Gastrocnemius medialis (tissue), 4 donors: ENCODE measurements at regions not wholly inside any gene's neighbourhood (a gene's known extent, or its start where the extent isn't known, plus 50 kb on each side); places are given as distances from the start of the nearest gene placed in this dataset.

ENCODE experiments used
- ATAC-seq, 2 donors: fragments of 150-250 bp; one replicate each; pipeline ENCODE4 v1.9.1; 2016
- DNase-seq, 2 donors: peaks; one replicate each; pipeline ENCODE4 v3.0.0-alpha.2; 2019
- H3K27ac ChIP-seq, 4 donors: fragments of 200-600 bp; sonication (generic); 1 replicate in 1 of 4; 2 replicates in 3 of 4; pipeline ENCODE4 v1.5.1; 2016 to 2018; ENCODE audit warnings: mild to moderate bottlenecking in 2 of 4, moderate library complexity in 1 of 4
- H3K27me3 ChIP-seq, 3 donors: fragments of 200-600 bp; sonication (generic) in 2 of 3; 1 replicate in 1 of 3; 2 replicates in 2 of 3; pipeline versions ENCODE4 v1.5.1 to v1.6.0; 2016 to 2019; ENCODE audit warnings: mild to moderate bottlenecking in 1 of 3, moderate library complexity in 1 of 3
- H3K36me3 ChIP-seq, 2 donors: fragments of 200-600 bp; sonication (generic) in 1 of 2; one replicate each; pipeline ENCODE4 v1.5.1; 2017 to 2018
- H3K4me1 ChIP-seq, 2 donors: fragments of 200-600 bp; sonication (generic) in 1 of 2; one replicate each; pipeline ENCODE4 v1.5.1; 2016 to 2017; ENCODE audit warnings: mild to moderate bottlenecking in 2 of 2
- H3K4me3 ChIP-seq, 4 donors: fragments of 200-600 bp; sonication (generic) in 3 of 4; 1 replicate in 1 of 4; 2 replicates in 3 of 4; pipeline ENCODE4 v1.5.1; 2016 to 2019; ENCODE audit warnings: mild to moderate bottlenecking in 2 of 4
- H3K9me3 ChIP-seq, 3 donors: fragments of 200-600 bp; sonication (generic) in 2 of 3; 1 replicate in 1 of 3; 2 replicates in 2 of 3; pipeline ENCODE4 v1.5.1; 2016 to 2019
- CTCF ChIP-seq, 5 experiments: fragments of 450-650 bp in 3 of 5; fragments of 200-600 bp in 2 of 5; sonication (generic) in 2 of 5; IDR thresholded peaks in 4 of 5; conservative IDR thresholded peaks in 1 of 5; 1 replicate in 4 of 5; 2 replicates in 1 of 5; pipeline ENCODE4 v1.5.1; 2016 to 2019; ENCODE audit warnings: antibody characterized with exemption in 5 of 5, mild to moderate bottlenecking in 3 of 5, moderate library complexity in 3 of 5
- POLR2A ChIP-seq, 2 donors: fragments of 450-650 bp; IDR thresholded peaks; one replicate each; pipeline ENCODE4 v1.6.1; 2017; ENCODE audit warnings: antibody characterized with exemption in 2 of 2, mild to moderate bottlenecking in 2 of 2, moderate library complexity in 2 of 2
- in situ Hi-C, 4 donors: fragments of 200-750 bp; cut with MboI; loops; one replicate each; pipeline versions ENCODE4 v1.15.0 to v1.8.0; 2017; ENCODE audit warnings: low sequenced_read_pairs in 4 of 4
- intact Hi-C: fragments of 100-400 bp; cut with DNase I; formaldehyde crosslinking; loops from one replicate; pipeline ENCODE4 v1.15.1; 2023; ENCODE audit warnings: low total_unique reads

DNA sequence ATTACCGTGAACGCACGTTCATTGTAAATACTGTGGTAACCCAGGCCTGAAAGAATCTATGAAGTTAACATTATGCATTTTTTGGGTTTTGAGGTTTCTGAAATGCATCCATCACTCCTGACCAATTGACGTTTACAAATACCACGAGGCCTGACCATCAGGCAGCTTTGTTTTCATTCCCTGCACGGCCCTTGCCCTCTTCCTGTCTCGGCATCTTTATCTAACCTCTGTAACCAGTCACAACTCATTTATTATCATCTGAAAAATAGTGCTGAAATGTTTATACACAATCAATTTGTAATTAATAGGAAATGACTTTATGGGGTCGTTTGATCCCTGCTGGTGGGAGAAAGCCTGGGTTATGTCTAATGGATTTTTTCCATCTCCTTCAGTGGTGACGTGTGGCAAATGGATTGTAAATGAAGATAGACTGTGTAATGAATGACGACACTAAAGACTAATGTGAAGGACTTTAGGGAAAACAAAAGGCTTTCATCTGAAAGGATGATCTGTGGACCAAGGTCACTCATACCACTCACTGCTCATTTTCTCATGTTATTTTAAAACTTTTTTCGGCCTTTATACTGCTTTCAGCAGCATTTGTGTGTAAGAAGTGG is 102.7 kb upstream of the SORBS2 start:
- TF ChIP-seq CTCF (IDR thresholded peaks at IDR 0.05 in 4 of 5, conservative IDR thresholded peaks at IDR 0.05 in 1 of 5) (no peak), POLR2A (IDR thresholded peaks at IDR 0.05) (no peak)
- H3K27ac ChIP-seq, result no peak overlapping the region
- no peaks in the 10 kb centered on the region for H3K9me3 ChIP-seq
- H3K4me3 ChIP-seq, result no peak overlapping the region
- intact Hi-C loops, result no loop called here
- DNase-seq (no peak), ATAC-seq (no peak)
- in situ Hi-C loops, result no loop called here
- peaks cover 0 to 5% (median 0%) of the 10 kb centered on the region in 3 donors for H3K27me3 ChIP-seq
- H3K4me1 ChIP-seq, result no peaks in the 10 kb centered on the region
- H3K36me3 ChIP-seq, result no peaks in the 10 kb centered on the region

GRCh38 chr4:185915271-185915670 is 103.3 kb upstream of the SORBS2 start:
- DNase-seq (no peak), ATAC-seq (no peak)
- intact Hi-C loops, result no loop called here
- H3K9me3 ChIP-seq, result no peaks in the 10 kb centered on the region
- in situ Hi-C loops, result no loop called here
- H3K27me3 ChIP-seq, result peaks cover 0 to 8% (median 0%) of the 10 kb centered on the region in 3 donors
- no peak overlapping the region for H3K27ac ChIP-seq
- TF ChIP-seq POLR2A (IDR thresholded peaks at IDR 0.05) (no peak), CTCF (IDR thresholded peaks at IDR 0.05 in 4 of 5, conservative IDR thresholded peaks at IDR 0.05 in 1 of 5) (no peak)
- H3K4me3 ChIP-seq, result no peak overlapping the region
- no peaks in the 10 kb centered on the region for H3K36me3 ChIP-seq
- H3K4me1 ChIP-seq, result no peaks in the 10 kb centered on the region

GRCh38 chr4:185915817-185916216 is 103.8 kb upstream of the SORBS2 start:
- intact Hi-C loops (no loop called here), in situ Hi-C loops (no loop called here)
- TF ChIP-seq POLR2A (IDR thresholded peaks at IDR 0.05), result no peak
- no peak for TF ChIP-seq CTCF (IDR thresholded peaks at IDR 0.05 in 4 of 5, conservative IDR thresholded peaks at IDR 0.05 in 1 of 5)
- no peaks in the 10 kb centered on the region for H3K36me3 ChIP-seq
- H3K4me3 ChIP-seq, result no peak overlapping the region
- DNase-seq, result no peak
- H3K4me1 ChIP-seq, result no peaks in the 10 kb centered on the region
- ATAC-seq, result no peak
- H3K27ac ChIP-seq, result no peak overlapping the region
- H3K9me3 ChIP-seq, result no peaks in the 10 kb centered on the region
- peaks cover 0 to 8% (median 3%) of the 10 kb centered on the region in 3 donors for H3K27me3 ChIP-seq

GRCh38 chr4:185916231-185916630 is 104.2 kb upstream of the SORBS2 start:
- TF ChIP-seq POLR2A (IDR thresholded peaks at IDR 0.05), result no peak
- TF ChIP-seq CTCF (IDR thresholded peaks at IDR 0.05 in 4 of 5, conservative IDR thresholded peaks at IDR 0.05 in 1 of 5), result no peak
- no peak overlapping the region for H3K27ac ChIP-seq
- peaks cover 0 to 8% (median 3%) of the 10 kb centered on the region in 3 donors for H3K27me3 ChIP-seq
- H3K4me3 ChIP-seq, result no peak overlapping the region
- DNase-seq (no peak), ATAC-seq (no peak)
- H3K9me3 ChIP-seq, result no peaks in the 10 kb centered on the region
- in situ Hi-C loops, result no loop called here
- H3K36me3 ChIP-seq, result no peaks in the 10 kb centered on the region
- H3K4me1 ChIP-seq, result no peaks in the 10 kb centered on the region
- intact Hi-C loops, result no loop called here

- H3K4me3 ChIP-seq, result no peak overlapping the region
- H3K36me3 ChIP-seq, result no peaks in the 10 kb centered on the region
- no peak for TF ChIP-seq POLR2A (IDR thresholded peaks at IDR 0.05)
- no peak for TF ChIP-seq CTCF (IDR thresholded peaks at IDR 0.05 in 4 of 5, conservative IDR thresholded peaks at IDR 0.05 in 1 of 5)
- H3K9me3 ChIP-seq, result no peaks in the 10 kb centered on the region
- DNase-seq, result no peak
- no peak overlapping the region for H3K27ac ChIP-seq
- peaks cover 0 to 1% of the 10 kb centered on the region in 2 donors for H3K4me1 ChIP-seq
- intact Hi-C loops, result no loop called here
- no peak for ATAC-seq
- H3K27me3 ChIP-seq, result peaks cover 0 to 8% (median 3%) of the 10 kb centered on the region in 3 donors
- in situ Hi-C loops, result no loop called here
Measured at GRCh38 chr4:185916683-185917082, 104.7 kb upstream of the SORBS2 start.
